Esophagus muscularis mucosa (tissue), 4 donors: ENCODE measurements at regions not wholly inside any gene's neighbourhood (a gene's known extent, or its start where the extent isn't known, plus 50 kb on each side); places are given as distances from the start of the nearest gene placed in this dataset.

ENCODE experiments used
- DNase-seq: peaks from one replicate; pipeline ENCODE4 v3.0.0-alpha.2; 2017; ENCODE audit errors: extremely low spot score
- H3K27ac ChIP-seq, 4 donors: fragments of 200-600 bp; sonication (generic); replicated peaks in 1 of 4; 1 replicate in 3 of 4; 2 replicates in 1 of 4; pipeline ENCODE4 v1.5.1; 2016 to 2019; ENCODE audit warnings: mild to moderate bottlenecking in 1 of 4
- H3K27me3 ChIP-seq, 4 donors: fragments of 200-600 bp; sonication (generic); one replicate each; pipeline versions ENCODE4 v1.5.1 to v1.6.0; 2016 to 2019
- H3K36me3 ChIP-seq, 4 donors: fragments of 200-600 bp; sonication (generic); one replicate each; pipeline ENCODE4 v1.5.1; 2016 to 2019
- H3K4me1 ChIP-seq, 4 donors: fragments of 200-600 bp; sonication (generic); one replicate each; pipeline ENCODE4 v1.5.1; 2016 to 2019
- H3K4me3 ChIP-seq, 4 donors: fragments of 200-600 bp; sonication (generic); 1 replicate in 2 of 4; 2 replicates in 2 of 4; pipeline ENCODE4 v1.5.1; 2016 to 2019; ENCODE audit warnings: mild to moderate bottlenecking in 4 of 4, moderate library complexity in 1 of 4
- H3K9me3 ChIP-seq, 4 donors: fragments of 200-600 bp; sonication (generic); 1 replicate in 3 of 4; 2 replicates in 1 of 4; pipeline ENCODE4 v1.5.1; 2016 to 2019
- EP300 ChIP-seq: sonication (generic); formaldehyde crosslinking; IDR thresholded peaks from one replicate; pipeline ENCODE4 v1.6.1; 2017; ENCODE audit warnings: antibody characterized with exemption
- POLR2A ChIP-seq: fragments of 450-650 bp; IDR thresholded peaks from one replicate; pipeline ENCODE4 v1.6.1; 2017; ENCODE audit warnings: antibody characterized with exemption, moderate library complexity, mild to moderate bottlenecking, low read depth
- POLR2AphosphoS5 ChIP-seq, 2 donors: sonication (generic); formaldehyde crosslinking; IDR thresholded peaks; one replicate each; pipeline ENCODE4 v1.6.1; 2017; ENCODE audit warnings: antibody characterized with exemption in 2 of 2
- WGBS: methylation state at CpG from one replicate; pipeline ENCODE4 v1.1.5; 2018; 5-methylcytosine and 5-hydroxymethylcytosine counted together
- intact Hi-C: fragments of 100-400 bp; cut with DNase I; formaldehyde crosslinking; loops from one replicate; pipeline ENCODE4 v1.15.1; 2023
- TF ChIP-seq, protein P1 (sequence below), 3 experiments: fragments of 200-600 bp in 2 of 3; fragments of 450-650 bp in 1 of 3; sonication (generic) in 2 of 3; IDR thresholded peaks; one replicate each; pipeline ENCODE4 v1.5.1; 2017 to 2019; ENCODE audit warnings: antibody characterized with exemption in 3 of 3, mild to moderate bottlenecking in 2 of 3, moderate library complexity in 1 of 3

DNA sequence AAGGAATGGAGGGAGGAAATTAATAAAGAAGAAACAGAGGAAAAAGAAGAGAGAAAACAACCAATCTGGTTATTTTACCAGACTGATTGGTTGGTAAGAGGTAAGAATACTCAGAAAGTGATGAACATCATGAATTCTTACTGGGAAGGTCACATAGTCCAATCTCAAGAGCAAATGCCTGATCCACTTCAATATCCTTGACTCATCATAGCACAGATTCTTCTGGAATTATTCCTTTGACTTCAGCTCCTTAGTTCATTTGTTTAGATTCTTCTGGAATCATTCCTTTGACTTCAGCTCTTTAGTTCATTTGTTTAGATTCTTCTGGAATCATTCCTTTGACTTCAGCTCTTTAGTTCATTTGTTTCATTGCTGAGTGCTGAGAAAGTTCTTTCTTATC lies 2030.6 kb upstream of the CELF4 start:
- Histone ChIP-seq H3K4me3 (no peak overlapping the region), H3K4me1 (no peaks in the 10 kb centered on the region), H3K27me3 (no peaks in the 10 kb centered on the region), H3K9me3 (no peaks in the 10 kb centered on the region), H3K27ac (no peak overlapping the region), H3K36me3 (no peaks in the 10 kb centered on the region)
- TF ChIP-seq EP300 (no peak), POLR2AphosphoS5 (IDR thresholded peaks at IDR 0.05) (no peak), POLR2A (no peak)
- TF ChIP-seq, protein P1, sequence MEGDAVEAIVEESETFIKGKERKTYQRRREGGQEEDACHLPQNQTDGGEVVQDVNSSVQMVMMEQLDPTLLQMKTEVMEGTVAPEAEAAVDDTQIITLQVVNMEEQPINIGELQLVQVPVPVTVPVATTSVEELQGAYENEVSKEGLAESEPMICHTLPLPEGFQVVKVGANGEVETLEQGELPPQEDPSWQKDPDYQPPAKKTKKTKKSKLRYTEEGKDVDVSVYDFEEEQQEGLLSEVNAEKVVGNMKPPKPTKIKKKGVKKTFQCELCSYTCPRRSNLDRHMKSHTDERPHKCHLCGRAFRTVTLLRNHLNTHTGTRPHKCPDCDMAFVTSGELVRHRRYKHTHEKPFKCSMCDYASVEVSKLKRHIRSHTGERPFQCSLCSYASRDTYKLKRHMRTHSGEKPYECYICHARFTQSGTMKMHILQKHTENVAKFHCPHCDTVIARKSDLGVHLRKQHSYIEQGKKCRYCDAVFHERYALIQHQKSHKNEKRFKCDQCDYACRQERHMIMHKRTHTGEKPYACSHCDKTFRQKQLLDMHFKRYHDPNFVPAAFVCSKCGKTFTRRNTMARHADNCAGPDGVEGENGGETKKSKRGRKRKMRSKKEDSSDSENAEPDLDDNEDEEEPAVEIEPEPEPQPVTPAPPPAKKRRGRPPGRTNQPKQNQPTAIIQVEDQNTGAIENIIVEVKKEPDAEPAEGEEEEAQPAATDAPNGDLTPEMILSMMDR (IDR thresholded peaks at IDR 0.05): no peak
- intact Hi-C loops: no loop called here
- DNase-seq: no peak

DNA sequence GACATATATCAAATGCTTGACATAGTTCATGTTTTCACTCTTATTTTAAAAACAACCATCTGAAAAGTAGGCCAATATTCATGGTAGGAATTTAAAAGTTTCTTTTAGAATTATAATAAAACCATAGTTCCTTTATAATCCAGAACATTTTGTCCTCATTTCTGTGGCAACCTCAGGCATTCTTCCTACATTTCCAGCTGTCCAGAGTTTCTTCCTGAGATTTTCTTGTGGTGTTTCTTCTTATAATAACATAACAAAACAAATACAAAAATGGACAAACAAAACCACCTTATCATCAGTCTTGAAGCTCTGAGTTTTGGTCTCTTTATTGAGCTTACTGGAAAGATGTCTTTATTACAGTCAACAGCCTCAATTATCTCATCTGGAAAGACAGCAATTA lies 2028.6 kb upstream of the CELF4 start:
- H3K4me3 ChIP-seq: no peak overlapping the region
- H3K36me3 ChIP-seq: no peaks in the 10 kb centered on the region
- intact Hi-C loops: no loop called here
- H3K27ac ChIP-seq: no peak overlapping the region
- H3K9me3 ChIP-seq: no peaks in the 10 kb centered on the region
- H3K27me3 ChIP-seq: no peaks in the 10 kb centered on the region
- TF ChIP-seq EP300: no peak
- DNase-seq: no peak
- no peaks in the 10 kb centered on the region for H3K4me1 ChIP-seq

DNA sequence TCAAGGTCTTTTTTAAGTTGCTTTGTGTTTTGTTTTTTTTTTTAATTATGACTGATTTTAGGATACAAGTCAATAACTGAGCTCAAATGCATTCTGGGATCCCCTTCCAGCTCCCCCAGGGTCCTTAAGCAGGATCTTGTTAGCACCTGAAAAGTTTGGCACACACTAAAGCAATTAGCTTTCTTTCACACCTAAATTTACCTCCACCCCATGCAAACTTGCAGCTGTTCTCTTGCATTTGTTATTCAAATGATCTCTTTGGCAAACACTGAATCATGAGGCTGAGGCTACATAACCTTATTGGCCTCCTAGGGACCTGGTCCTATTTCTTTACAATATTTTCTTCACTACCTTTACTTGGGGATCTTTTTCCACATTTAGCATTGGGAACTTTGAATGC lies 2026.1 kb upstream of the CELF4 start:
- no peaks in the 10 kb centered on the region for H3K9me3 ChIP-seq
- H3K4me3 ChIP-seq: no peak overlapping the region
- H3K4me1 ChIP-seq: no peaks in the 10 kb centered on the region
- TF ChIP-seq EP300 (no peak), POLR2AphosphoS5 (IDR thresholded peaks at IDR 0.05) (no peak), POLR2A (no peak)
- TF ChIP-seq, protein P1 (IDR thresholded peaks at IDR 0.05): no peak
- H3K27me3 ChIP-seq: no peaks in the 10 kb centered on the region
- H3K36me3 ChIP-seq: no peaks in the 10 kb centered on the region
- intact Hi-C loops: no loop called here
- DNase-seq: no peak
- H3K27ac ChIP-seq: no peak overlapping the region

DNA sequence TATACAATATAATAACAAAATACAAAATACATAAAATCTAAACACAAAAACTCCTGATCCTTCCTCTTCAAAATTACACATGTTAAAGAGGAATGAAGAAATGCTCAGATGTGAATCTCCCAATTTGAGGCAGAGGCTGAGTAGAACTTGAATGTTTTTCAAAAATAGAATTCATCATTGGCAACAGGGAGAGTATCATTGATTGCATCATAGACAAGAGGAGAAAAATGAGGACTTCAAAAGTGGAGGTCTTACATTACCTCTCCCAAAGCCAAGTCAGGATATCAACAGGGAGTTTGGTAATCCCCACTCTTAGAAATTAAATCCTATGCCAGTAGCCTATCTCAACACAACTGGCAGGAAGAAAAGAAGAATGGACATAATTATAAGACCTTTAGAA lies 2023.9 kb upstream of the CELF4 start:
- DNase-seq: no peak
- no peaks in the 10 kb centered on the region for H3K4me1 ChIP-seq
- no peaks in the 10 kb centered on the region for H3K27me3 ChIP-seq
- no peak overlapping the region for H3K27ac ChIP-seq
- no peak for TF ChIP-seq EP300
- TF ChIP-seq, protein P1 (IDR thresholded peaks at IDR 0.05): no peak
- TF ChIP-seq POLR2AphosphoS5 (IDR thresholded peaks at IDR 0.05): no peak
- no peak for TF ChIP-seq POLR2A
- no peak overlapping the region for H3K4me3 ChIP-seq
- intact Hi-C loops: no loop called here
- H3K9me3 ChIP-seq: no peaks in the 10 kb centered on the region
- no peaks in the 10 kb centered on the region for H3K36me3 ChIP-seq

DNA sequence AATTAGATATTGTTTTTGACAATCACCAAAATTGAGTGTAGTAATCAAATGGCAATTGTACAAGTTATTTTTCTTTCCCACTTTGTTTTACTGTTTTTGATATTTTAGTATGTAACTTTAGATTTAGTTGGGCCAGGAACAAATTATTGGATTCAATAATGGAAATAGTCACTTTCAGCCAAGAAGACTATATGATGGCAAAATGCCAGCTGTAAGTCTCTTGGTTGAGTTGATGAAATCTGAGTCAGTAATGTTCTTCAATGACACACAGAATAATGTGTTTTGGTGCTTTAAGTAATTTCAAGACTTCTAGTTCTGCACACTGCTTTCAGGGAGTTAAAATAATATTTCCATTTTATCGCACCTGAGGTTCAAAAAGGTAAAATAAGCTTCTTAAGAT lies 2022.0 kb upstream of the CELF4 start:
- no peak for DNase-seq
- Histone ChIP-seq H3K27me3 (no peaks in the 10 kb centered on the region), H3K4me1 (no peaks in the 10 kb centered on the region), H3K36me3 (no peaks in the 10 kb centered on the region), H3K27ac (no peak overlapping the region), H3K4me3 (no peak overlapping the region), H3K9me3 (no peaks in the 10 kb centered on the region)
- TF ChIP-seq POLR2AphosphoS5 (IDR thresholded peaks at IDR 0.05): no peak
- TF ChIP-seq EP300: no peak
- no peak for TF ChIP-seq POLR2A
- TF ChIP-seq, protein P1 (IDR thresholded peaks at IDR 0.05): no peak
- intact Hi-C loops: no loop called here
- 96% methylated on average over 1 of the region's 1 CpG for WGBS

DNA sequence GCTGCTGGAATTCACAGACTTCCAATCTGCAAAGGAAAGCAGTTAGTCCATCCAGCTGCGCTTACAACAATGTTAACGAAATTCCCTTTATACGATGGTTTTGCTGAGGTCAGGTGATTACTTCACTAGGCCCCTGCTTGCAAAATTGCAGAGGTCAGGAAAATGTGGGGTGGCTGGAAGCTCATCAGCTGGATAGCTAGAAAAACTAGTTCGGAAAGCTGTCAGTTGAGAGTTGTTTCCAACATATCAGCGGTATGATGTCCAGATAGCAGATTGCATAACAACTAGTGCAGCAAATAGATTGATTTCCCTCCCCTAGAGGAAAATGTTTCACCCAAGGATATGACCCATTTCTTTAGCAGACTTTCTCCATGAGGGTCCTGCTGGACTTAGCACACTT lies 2021.1 kb upstream of the CELF4 start:
- Histone ChIP-seq H3K9me3 (no peaks in the 10 kb centered on the region), H3K4me1 (no peaks in the 10 kb centered on the region), H3K27me3 (no peaks in the 10 kb centered on the region), H3K36me3 (no peaks in the 10 kb centered on the region), H3K27ac (no peak overlapping the region), H3K4me3 (no peak overlapping the region)
- intact Hi-C loops: no loop called here
- TF ChIP-seq EP300 (no peak), POLR2A (no peak), POLR2AphosphoS5 (IDR thresholded peaks at IDR 0.05) (no peak)
- TF ChIP-seq, protein P1 (IDR thresholded peaks at IDR 0.05): no peak
- DNase-seq: no peak
- 81% methylated on average over 5 of the region's 5 CpGs for WGBS
